ENCODE measurements at regions not wholly inside any gene's neighbourhood (a gene's known extent, or its start where the extent isn't known, plus 50 kb on each side); places are given as distances from the start of the nearest gene placed in this dataset.

DNA sequence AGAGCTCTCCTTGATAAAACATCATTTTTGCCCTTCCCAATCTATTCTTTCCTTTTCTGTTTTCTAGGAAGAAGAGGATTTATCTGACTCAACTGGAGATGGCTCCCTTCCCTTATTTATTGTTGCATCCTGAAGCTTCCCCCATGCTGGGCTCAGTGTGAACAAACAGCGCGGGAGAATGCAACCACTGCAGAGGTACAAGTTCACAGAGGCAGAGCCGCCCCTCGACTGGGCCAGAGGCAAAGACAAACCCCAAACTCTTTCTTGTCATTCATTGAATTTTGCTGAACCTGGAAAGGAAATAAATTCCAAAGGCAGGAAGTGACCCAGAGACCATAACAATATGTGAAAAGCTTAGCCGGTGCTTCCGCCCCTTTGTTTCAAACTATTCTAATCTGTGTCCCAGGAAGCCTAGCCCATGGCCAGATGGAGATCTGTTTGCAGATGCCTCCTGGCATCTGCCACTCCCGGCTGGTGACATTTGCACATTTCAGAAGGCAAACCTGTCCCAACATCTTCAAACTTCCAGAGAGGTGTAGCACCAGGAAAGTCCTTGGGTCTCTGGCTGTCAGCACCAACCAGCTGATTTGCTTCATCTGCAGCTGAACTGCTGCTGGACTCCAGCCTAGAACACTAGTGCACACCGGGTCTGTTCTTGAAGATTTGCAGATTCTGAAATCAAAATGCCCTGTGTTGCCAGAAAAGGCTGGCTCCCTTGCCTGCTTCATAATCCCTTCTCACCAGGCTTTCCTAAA is 79.4 kb upstream of the MAP4K3 start:
- TF ChIP-seq POLR2A (IDR thresholded peaks at IDR 0.05), result no peak
- TF ChIP-seq, protein P1, sequence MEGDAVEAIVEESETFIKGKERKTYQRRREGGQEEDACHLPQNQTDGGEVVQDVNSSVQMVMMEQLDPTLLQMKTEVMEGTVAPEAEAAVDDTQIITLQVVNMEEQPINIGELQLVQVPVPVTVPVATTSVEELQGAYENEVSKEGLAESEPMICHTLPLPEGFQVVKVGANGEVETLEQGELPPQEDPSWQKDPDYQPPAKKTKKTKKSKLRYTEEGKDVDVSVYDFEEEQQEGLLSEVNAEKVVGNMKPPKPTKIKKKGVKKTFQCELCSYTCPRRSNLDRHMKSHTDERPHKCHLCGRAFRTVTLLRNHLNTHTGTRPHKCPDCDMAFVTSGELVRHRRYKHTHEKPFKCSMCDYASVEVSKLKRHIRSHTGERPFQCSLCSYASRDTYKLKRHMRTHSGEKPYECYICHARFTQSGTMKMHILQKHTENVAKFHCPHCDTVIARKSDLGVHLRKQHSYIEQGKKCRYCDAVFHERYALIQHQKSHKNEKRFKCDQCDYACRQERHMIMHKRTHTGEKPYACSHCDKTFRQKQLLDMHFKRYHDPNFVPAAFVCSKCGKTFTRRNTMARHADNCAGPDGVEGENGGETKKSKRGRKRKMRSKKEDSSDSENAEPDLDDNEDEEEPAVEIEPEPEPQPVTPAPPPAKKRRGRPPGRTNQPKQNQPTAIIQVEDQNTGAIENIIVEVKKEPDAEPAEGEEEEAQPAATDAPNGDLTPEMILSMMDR (IDR thresholded peaks at IDR 0.05), result no peak
- TF ChIP-seq POLR2AphosphoS5 (IDR thresholded peaks at IDR 0.05), result no peak
- H3K9me3 ChIP-seq, result peaks cover 0 to 4% of the 10 kb centered on the region in 2 donors
- peaks cover 0 to 11% of the 10 kb centered on the region in 2 donors for H3K4me1 ChIP-seq
- no peak overlapping the region for H3K27ac ChIP-seq
- no peak for DNase-seq (ENCODE audit: low spot score in 2 of 2)
- intact Hi-C loops (cut with DNase I; ENCODE audit: low total_unique reads), result no loop called here
- H3K36me3 ChIP-seq, result no peaks in the 10 kb centered on the region
- H3K27me3 ChIP-seq, result no peaks in the 10 kb centered on the region
- H3K4me3 ChIP-seq, result no peak overlapping the region

DNA sequence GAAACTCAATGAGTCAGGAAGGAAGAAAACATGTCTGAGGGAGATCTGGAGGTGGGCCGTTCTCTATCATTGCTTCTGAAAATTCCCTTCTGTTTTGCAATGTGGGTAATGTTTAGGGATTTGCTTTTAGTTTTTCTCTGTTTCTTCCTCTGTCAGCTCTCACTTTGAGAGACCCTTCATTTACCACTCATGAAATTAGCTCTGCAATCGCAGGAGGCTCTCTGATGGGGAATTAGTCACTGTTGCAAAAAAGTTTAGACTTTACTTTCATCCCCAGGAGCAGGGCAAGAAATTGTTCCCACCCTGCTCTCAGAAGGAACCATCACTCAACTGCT is 80.0 kb upstream of the MAP4K3 start:
- Histone ChIP-seq H3K4me3 (no peak overlapping the region), H3K4me1 (peaks cover 0 to 6% of the 10 kb centered on the region in 2 donors), H3K36me3 (no peaks in the 10 kb centered on the region), H3K9me3 (peaks cover 0 to 10% of the 10 kb centered on the region in 2 donors), H3K27me3 (no peaks in the 10 kb centered on the region), H3K27ac (no peak overlapping the region)
- DNase-seq (ENCODE audit: low spot score in 2 of 2), result no peak
- intact Hi-C loops (cut with DNase I; ENCODE audit: low total_unique reads), result no loop called here
- no peak for TF ChIP-seq POLR2A (IDR thresholded peaks at IDR 0.05)
- TF ChIP-seq, protein P1 (IDR thresholded peaks at IDR 0.05), result no peak
- no peak for TF ChIP-seq POLR2AphosphoS5 (IDR thresholded peaks at IDR 0.05)

DNA sequence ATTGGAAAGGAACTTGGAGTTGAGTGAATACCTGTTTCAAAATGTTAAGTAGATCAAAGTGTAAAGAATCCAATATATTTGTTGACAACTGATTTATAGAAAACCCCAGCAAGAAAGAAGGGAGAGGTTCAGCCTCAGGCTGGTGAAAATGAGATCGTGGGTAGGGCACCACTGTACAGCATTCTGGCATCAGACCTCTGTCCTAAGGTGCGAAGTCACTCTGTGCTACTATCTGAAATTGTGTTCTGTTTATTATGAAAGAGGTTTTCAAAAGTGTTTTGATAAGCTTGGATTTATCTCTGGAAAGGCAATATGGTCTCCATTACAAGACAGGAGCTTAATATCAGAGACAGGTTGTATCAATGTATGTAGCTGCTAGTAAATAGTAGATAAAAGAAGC is 80.5 kb upstream of the MAP4K3 start:
- TF ChIP-seq POLR2A (IDR thresholded peaks at IDR 0.05) (no peak), POLR2AphosphoS5 (IDR thresholded peaks at IDR 0.05) (no peak)
- TF ChIP-seq, protein P1 (IDR thresholded peaks at IDR 0.05), result no peak
- H3K4me1 ChIP-seq, result peaks cover 0 to under 1% of the 10 kb centered on the region in 2 donors

DNA sequence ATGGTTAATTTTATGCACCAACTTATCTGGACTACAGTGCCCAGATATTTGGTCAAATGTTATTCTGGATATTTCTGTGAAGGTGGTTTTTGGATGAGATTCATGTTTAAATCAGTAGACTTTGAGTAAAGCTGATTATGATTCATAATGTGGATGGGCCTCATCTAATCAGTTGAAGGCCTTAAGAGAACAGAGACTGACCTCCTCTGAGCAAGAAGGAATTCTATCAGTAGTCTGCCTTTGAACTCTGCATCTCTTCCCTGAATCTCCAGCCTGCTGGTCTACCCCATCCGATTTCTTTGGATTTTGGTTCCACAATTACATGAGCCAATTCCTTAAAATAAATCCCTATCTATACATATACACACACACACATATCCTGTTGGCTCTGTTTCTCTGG is 82.8 kb upstream of the MAP4K3 start:
- no peak overlapping the region for H3K4me3 ChIP-seq
- H3K27ac ChIP-seq, result no peak overlapping the region
- TF ChIP-seq, protein P1 (IDR thresholded peaks at IDR 0.05), result no peak
- TF ChIP-seq POLR2A (IDR thresholded peaks at IDR 0.05), result no peak
- no peak for TF ChIP-seq POLR2AphosphoS5 (IDR thresholded peaks at IDR 0.05)
- no peak for DNase-seq (ENCODE audit: low spot score in 2 of 2)
- intact Hi-C loops (cut with DNase I; ENCODE audit: low total_unique reads), result loop anchor here (10.0 kb wide), 1 partner anchor 215 kb away; no protein-coding TSS in a partner anchor
- H3K36me3 ChIP-seq, result no peaks in the 10 kb centered on the region
- H3K4me1 ChIP-seq, result no peaks in the 10 kb centered on the region
- no peaks in the 10 kb centered on the region for H3K27me3 ChIP-seq
- peaks cover 0 to 10% of the 10 kb centered on the region in 2 donors for H3K9me3 ChIP-seq

More for the DNA sequence above, 80.5 kb upstream of the MAP4K3 start:
- peaks cover 0 to 10% of the 10 kb centered on the region in 2 donors for H3K9me3 ChIP-seq
- H3K4me3 ChIP-seq, result no peak overlapping the region
- H3K36me3 ChIP-seq, result no peaks in the 10 kb centered on the region
- H3K27me3 ChIP-seq, result no peaks in the 10 kb centered on the region
- no peak overlapping the region for H3K27ac ChIP-seq
- intact Hi-C loops (cut with DNase I; ENCODE audit: low total_unique reads), result no loop called here
- DNase-seq (ENCODE audit: low spot score in 2 of 2), result no peak

DNA sequence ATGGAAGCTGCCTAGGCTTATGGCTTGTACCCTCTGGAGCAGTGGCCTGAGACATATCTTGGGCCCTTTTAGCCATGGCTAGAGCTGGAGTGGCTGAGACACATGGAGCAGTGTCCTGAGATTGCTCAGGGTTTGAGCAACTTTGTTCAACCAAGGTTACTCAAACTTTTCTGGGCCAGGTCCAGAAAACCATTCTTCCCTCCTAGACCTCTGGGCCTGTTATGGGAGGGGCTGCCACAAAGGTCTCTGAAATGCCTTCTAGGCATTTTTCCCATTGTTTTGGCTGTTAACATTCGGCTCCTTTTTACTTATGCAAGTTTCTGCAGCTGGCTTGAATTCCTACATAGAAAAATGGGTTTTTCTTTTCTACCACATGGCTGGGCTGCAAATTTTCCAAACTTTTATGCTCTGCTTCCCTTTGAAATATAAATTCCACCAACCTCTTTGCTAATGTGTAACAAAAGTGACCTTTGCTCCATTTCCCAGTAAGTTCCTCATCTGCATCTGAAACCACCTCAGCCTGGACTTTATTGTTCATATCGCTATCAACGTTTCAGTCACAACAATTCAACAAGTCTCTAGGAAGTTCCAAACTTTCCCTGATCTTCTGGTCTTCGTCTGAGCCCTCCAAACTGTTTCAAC is 84.9 kb upstream of the MAP4K3 start:
- Histone ChIP-seq H3K4me3 (no peak overlapping the region), H3K27me3 (no peaks in the 10 kb centered on the region), H3K9me3 (peaks cover 0 to 10% of the 10 kb centered on the region in 2 donors), H3K36me3 (no peaks in the 10 kb centered on the region), H3K27ac (no peak overlapping the region), H3K4me1 (no peaks in the 10 kb centered on the region)
- DNase-seq (ENCODE audit: low spot score in 2 of 2), result no peak
- intact Hi-C loops (cut with DNase I; ENCODE audit: low total_unique reads), result loop anchor here (10.0 kb wide), 1 partner anchor 213 kb away; no protein-coding TSS in a partner anchor
- TF ChIP-seq, protein P1 (IDR thresholded peaks at IDR 0.05), result no peak
- no peak for TF ChIP-seq POLR2AphosphoS5 (IDR thresholded peaks at IDR 0.05)
- TF ChIP-seq POLR2A (IDR thresholded peaks at IDR 0.05), result no peak
